T-cell (primary cell): ENCODE measurements at regions not wholly inside any gene's neighbourhood (a gene's known extent, or its start where the extent isn't known, plus 50 kb on each side); places are given as distances from the start of the nearest gene placed in this dataset.

Experiments
- ATAC-seq, 4 experiments: fragments of 200-7000 bp in 3 of 4; fragments of 150-1000 bp in 1 of 4; cut with Tn5 transposase; replicated peaks in 1 of 4; 1 replicate in 3 of 4; 2 replicates in 1 of 4; pipeline ENCODE4 v1.10.0; 2021; ENCODE audit warnings: moderate library complexity in 3 of 4, mild to moderate bottlenecking in 2 of 4, moderate number of reproducible peaks in 1 of 4
- CTCF ChIA-PET, 2 donors: fragments of 300-600 bp; sonication (Branson Sonifier 250); formaldehyde crosslinking; loops; one replicate each; lab custom pipeline; 2022; ENCODE audit warnings: antibody characterized with exemption in 2 of 2; lab: Charles Lee
- POLR2A ChIA-PET, 2 donors: fragments of 300-600 bp; sonication (Branson Sonifier 250); formaldehyde crosslinking; loops; one replicate each; lab custom pipeline; 2022; ENCODE audit warnings: antibody characterized with exemption in 2 of 2; lab: Charles Lee
- DNase-seq, 35 experiments: peaks; one replicate each; pipeline versions ENCODE4 v3.0.0 to v3.0.0-alpha.2; 2013 to 2023
- H3K27ac ChIP-seq: one replicate; pipeline ENCODE4 v1.5.1; 2013; ENCODE audit warnings: low read length
- H3K27me3 ChIP-seq, 2 experiments: replicated peaks in 1 of 2; 1 replicate in 1 of 2; 2 replicates in 1 of 2; pipeline versions ENCODE4 v1.6.1 to v1.7.0; 2013; ENCODE audit warnings: low read length in 1 of 2, mixed read lengths in 1 of 2; ENCODE audit not compliant: control insufficient read depth in 2 of 2, insufficient read depth in 2 of 2; ENCODE audit errors: extremely low read depth in 1 of 2
- H3K36me3 ChIP-seq, 2 donors: 1 replicate in 1 of 2; 2 replicates in 1 of 2; pipeline versions ENCODE4 v1.6.1 to v1.7.0; 2013; ENCODE audit warnings: low read length in 1 of 2; ENCODE audit not compliant: control insufficient read depth in 2 of 2, insufficient read depth in 1 of 2; ENCODE audit errors: extremely low read depth in 1 of 2
- H3K4me1 ChIP-seq, 2 experiments: 1 replicate in 1 of 2; 2 replicates in 1 of 2; pipeline versions ENCODE4 v1.6.1 to v1.7.0; 2013; ENCODE audit warnings: low read length in 2 of 2, mixed read lengths in 1 of 2; ENCODE audit not compliant: insufficient read depth in 2 of 2, control insufficient read depth in 1 of 2; ENCODE audit errors: extremely low read depth in 1 of 2
- H3K4me3 ChIP-seq, 2 donors: 1 replicate in 1 of 2; 2 replicates in 1 of 2; pipeline versions ENCODE4 v1.5.1 to v1.7.0; 2013; ENCODE audit warnings: mild to moderate bottlenecking in 2 of 2, low read length in 1 of 2, moderate library complexity in 1 of 2; ENCODE audit not compliant: control insufficient read depth in 1 of 2; ENCODE audit errors: extremely low read depth in 1 of 2
- H3K9me3 ChIP-seq: 2 replicates; pipeline ENCODE4 v1.7.0; 2013
- H3K27ac Mint-ChIP-seq, 2 donors: one replicate each; pipeline ENCODE4 v1.8.0; 2020 to 2021; ENCODE audit warnings: mild to moderate bottlenecking in 2 of 2, mixed read lengths in 2 of 2
- H3K27me3 Mint-ChIP-seq, 2 donors: one replicate each; pipeline ENCODE4 v1.8.0; 2021 to 2022; ENCODE audit warnings: mixed read lengths in 2 of 2
- H3K36me3 Mint-ChIP-seq: one replicate; pipeline ENCODE4 v1.8.0; 2021; ENCODE audit warnings: mixed read lengths
- H3K4me1 Mint-ChIP-seq, 3 donors: one replicate each; pipeline ENCODE4 v1.8.0; 2020 to 2022; ENCODE audit warnings: mixed read lengths in 3 of 3, mild to moderate bottlenecking in 1 of 3
- H3K4me3 Mint-ChIP-seq, 3 donors: one replicate each; pipeline ENCODE4 v1.8.0; 2020 to 2022; ENCODE audit warnings: mild to moderate bottlenecking in 3 of 3, mixed read lengths in 3 of 3, moderate library complexity in 3 of 3
- H3K9me3 Mint-ChIP-seq, 3 donors: one replicate each; pipeline ENCODE4 v1.8.0; 2020 to 2022; ENCODE audit warnings: mixed read lengths in 3 of 3
- WGBS: methylation state at CpG from one replicate; pipeline ENCODE4 v1.1.5; 2013; ENCODE audit warnings: missing lambda C conversion rate; ENCODE audit not compliant: insufficient coverage; 5-methylcytosine and 5-hydroxymethylcytosine counted together

GRCh38 chr9:21657966-21658667 is 144.3 kb upstream of the MTAP start:
- H3K27me3 ChIP-seq, result no peaks in the 10 kb centered on the region
- no peak overlapping the region for H3K4me3 ChIP-seq
- no peaks in the 10 kb centered on the region for H3K4me1 Mint-ChIP-seq
- H3K36me3 ChIP-seq, result no peaks in the 10 kb centered on the region
- peaks cover 1 to 8% of the 10 kb centered on the region in 2 donors for H3K27me3 Mint-ChIP-seq
- H3K9me3 ChIP-seq, result no peaks in the 10 kb centered on the region
- ChIA-PET CTCF (no interaction called here), POLR2A (interaction anchor here in 1 of 2 donors (0.6 kb wide), 1 partner anchor 25 kb away, joined by 3 read pairs; no protein-coding TSS in a partner anchor)
- no peak overlapping the region for H3K27ac ChIP-seq
- H3K4me1 ChIP-seq, result no peaks in the 10 kb centered on the region
- no peak for ATAC-seq
- WGBS, result no CpG with 5 or more reads among the region's 2 CpGs
- H3K9me3 Mint-ChIP-seq, result no peaks in the 10 kb centered on the region
- no peak overlapping the region for H3K27ac Mint-ChIP-seq
- no peak for DNase-seq
- no peaks in the 10 kb centered on the region for H3K36me3 Mint-ChIP-seq
- H3K4me3 Mint-ChIP-seq, result no peak overlapping the region

DNA sequence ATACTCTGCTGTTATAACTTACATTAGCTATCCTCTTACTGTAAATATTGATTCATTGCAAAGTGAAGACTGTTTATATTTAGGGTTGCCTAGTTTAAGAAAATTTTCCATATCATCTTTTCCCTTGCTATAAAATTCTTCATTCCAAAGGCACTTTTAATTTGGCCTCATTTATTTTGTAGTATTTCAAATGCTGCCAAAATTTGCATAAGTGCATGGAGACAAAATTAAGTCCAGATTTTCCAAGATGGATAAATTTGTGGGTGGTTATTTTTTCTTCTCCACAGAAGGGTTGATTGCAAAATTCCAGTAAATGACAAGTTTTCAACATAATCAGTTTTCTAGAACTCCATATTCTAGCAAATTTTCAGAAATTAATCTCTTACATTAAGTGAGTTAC is 141.5 kb upstream of the MTAP start:
- H3K9me3 Mint-ChIP-seq, result no peaks in the 10 kb centered on the region
- no peaks in the 10 kb centered on the region for H3K27me3 ChIP-seq
- no peak overlapping the region for H3K4me3 ChIP-seq
- no peaks in the 10 kb centered on the region for H3K36me3 ChIP-seq
- no peaks in the 10 kb centered on the region for H3K4me1 ChIP-seq
- H3K9me3 ChIP-seq, result no peaks in the 10 kb centered on the region
- H3K36me3 Mint-ChIP-seq, result no peaks in the 10 kb centered on the region
- H3K4me3 Mint-ChIP-seq, result no peak overlapping the region
- no peaks in the 10 kb centered on the region for H3K4me1 Mint-ChIP-seq
- no peak overlapping the region for H3K27ac Mint-ChIP-seq
- no peak overlapping the region for H3K27ac ChIP-seq
- POLR2A ChIA-PET, result no interaction called here
- peaks cover 1 to 4% of the 10 kb centered on the region in 2 donors for H3K27me3 Mint-ChIP-seq
- ATAC-seq, result no peak
- no peak for DNase-seq
- CTCF ChIA-PET, result no interaction called here

GRCh38 chr9:21661626-21662025 is 140.8 kb upstream of the MTAP start:
- Histone ChIP-seq H3K4me3 (no peak overlapping the region), H3K27ac (no peak overlapping the region), H3K4me1 (no peaks in the 10 kb centered on the region), H3K36me3 (no peaks in the 10 kb centered on the region), H3K9me3 (no peaks in the 10 kb centered on the region), H3K27me3 (no peaks in the 10 kb centered on the region)
- Mint-ChIP-seq H3K36me3 (no peaks in the 10 kb centered on the region), H3K9me3 (no peaks in the 10 kb centered on the region), H3K4me1 (no peaks in the 10 kb centered on the region), H3K27me3 (peaks cover 1 to 4% of the 10 kb centered on the region in 2 donors), H3K4me3 (no peak overlapping the region), H3K27ac (no peak overlapping the region)
- no peak for ATAC-seq
- CTCF ChIA-PET, result no interaction called here
- POLR2A ChIA-PET, result no interaction called here
- no peak for DNase-seq

- H3K36me3 ChIP-seq, result no peaks in the 10 kb centered on the region
- ATAC-seq (no peak), DNase-seq (no peak)
- Mint-ChIP-seq H3K36me3 (no peaks in the 10 kb centered on the region), H3K27ac (no peak overlapping the region), H3K9me3 (no peaks in the 10 kb centered on the region), H3K27me3 (peaks cover 0 to 3% of the 10 kb centered on the region in 2 donors), H3K4me1 (peaks cover 12 to 21% (median 14%) of the 10 kb centered on the region in 3 donors), H3K4me3 (no peak overlapping the region)
- H3K27ac ChIP-seq, result no peak overlapping the region
- no peaks in the 10 kb centered on the region for H3K27me3 ChIP-seq
- no peak overlapping the region for H3K4me3 ChIP-seq
- H3K4me1 ChIP-seq, result no peaks in the 10 kb centered on the region
- ChIA-PET POLR2A (interaction anchor here in 1 of 2 donors (0.6 kb wide), 1 partner anchor 63 kb away, joined by 3 read pairs; no protein-coding TSS in a partner anchor), CTCF (interaction anchor here (1.0 to 1.2 kb wide), 2 partner anchors 40 to 41 kb away, joined by 3 to 6 read pairs; no protein-coding TSS in a partner anchor)
- 69% methylated on average over 2 of the region's 3 CpGs for WGBS
- H3K9me3 ChIP-seq, result no peaks in the 10 kb centered on the region
These were observed 133.9 kb upstream of the MTAP start for GRCh38 chr9:21668516-21668915.

- Mint-ChIP-seq H3K27ac (no peak overlapping the region), H3K27me3 (peaks cover 0 to 3% of the 10 kb centered on the region in 2 donors), H3K4me1 (peaks cover 12 to 21% (median 14%) of the 10 kb centered on the region in 3 donors), H3K9me3 (no peaks in the 10 kb centered on the region), H3K36me3 (no peaks in the 10 kb centered on the region), H3K4me3 (no peak overlapping the region)
- ChIA-PET CTCF (interaction anchor here (0.6 to 1.2 kb wide), 2 partner anchors 38 to 39 kb away, joined by 3 to 6 read pairs; no protein-coding TSS in a partner anchor), POLR2A (no interaction called here)
- no peak for DNase-seq
- Histone ChIP-seq H3K4me1 (no peaks in the 10 kb centered on the region), H3K36me3 (no peaks in the 10 kb centered on the region), H3K27me3 (no peaks in the 10 kb centered on the region), H3K9me3 (no peaks in the 10 kb centered on the region), H3K4me3 (no peak overlapping the region), H3K27ac (no peak overlapping the region)
- WGBS, result no CpG with 5 or more reads among the region's 3 CpGs
- no peak for ATAC-seq
These were observed 132.7 kb upstream of the MTAP start for GRCh38 chr9:21669701-21670100.

DNA sequence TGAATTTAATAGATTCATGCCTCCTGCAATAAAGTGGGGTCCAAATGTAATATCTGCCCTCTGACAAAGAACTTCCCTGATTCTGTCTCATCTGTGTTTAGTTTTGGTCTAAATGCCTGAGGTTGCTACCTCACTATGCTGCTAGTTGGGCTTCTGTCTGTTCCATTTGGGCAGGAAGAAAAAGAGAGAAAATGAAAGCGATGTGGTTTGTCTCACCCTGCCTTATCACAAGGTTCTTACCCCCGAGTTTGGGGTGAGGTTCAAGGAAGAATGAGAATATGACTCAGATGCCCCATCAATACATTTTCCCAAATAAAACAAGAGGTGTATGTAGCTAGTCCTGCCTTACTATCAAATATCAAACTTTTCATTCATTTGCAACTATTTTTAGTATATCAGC is 132.1 kb upstream of the MTAP start:
- no peaks in the 10 kb centered on the region for H3K27me3 ChIP-seq
- H3K27ac ChIP-seq, result no peak overlapping the region
- no CpG with 5 or more reads among the region's 2 CpGs for WGBS
- H3K36me3 ChIP-seq, result no peaks in the 10 kb centered on the region
- no peaks in the 10 kb centered on the region for H3K36me3 Mint-ChIP-seq
- peak overlapping the region; percentile 13 to 39 for H3K27ac Mint-ChIP-seq
- peaks cover 12 to 21% (median 14%) of the 10 kb centered on the region in 3 donors for H3K4me1 Mint-ChIP-seq
- ChIA-PET CTCF (no interaction called here), POLR2A (no interaction called here)
- ATAC-seq (peak in 2 of 4 experiments; percentile 70), DNase-seq (peak in 1 of 35 experiments; percentile 16)
- peaks cover 0 to 3% of the 10 kb centered on the region in 2 donors for H3K27me3 Mint-ChIP-seq
- no peaks in the 10 kb centered on the region for H3K9me3 Mint-ChIP-seq
- H3K9me3 ChIP-seq, result no peaks in the 10 kb centered on the region
- peak overlapping the region in 1 of 3 donors; percentile 11 for H3K4me3 Mint-ChIP-seq
- no peak overlapping the region for H3K4me3 ChIP-seq
- no peaks in the 10 kb centered on the region for H3K4me1 ChIP-seq
